CD14-positive monocyte (primary cell): ENCODE measurements at regions not wholly inside any gene's neighbourhood (a gene's known extent, or its start where the extent isn't known, plus 50 kb on each side); places are given as distances from the start of the nearest gene placed in this dataset.

ENCODE experiments used
- DNase-seq, 3 donors: peaks; one replicate each; pipeline ENCODE4 v3.0.0-alpha.2; 2011 to 2022
- H2AFZ ChIP-seq: 2 replicates; pipeline ENCODE4 v1.6.0; 2012; ENCODE audit warnings: mild to moderate bottlenecking, low read depth, low read length, inconsistent platforms; ENCODE audit not compliant: insufficient read depth, poor library complexity, severe bottlenecking
- H3K27ac ChIP-seq, 2 donors: 1 replicate in 1 of 2; 2 replicates in 1 of 2; pipeline ENCODE4 v1.5.1; 2012 to 2013; ENCODE audit warnings: low read length in 2 of 2, control low read depth in 1 of 2, inconsistent platforms in 1 of 2, low read depth in 1 of 2, mild to moderate bottlenecking in 1 of 2
- H3K27me3 ChIP-seq, 2 donors: one replicate each; pipeline versions ENCODE4 v1.6.0 to v1.6.1; 2011 to 2013; ENCODE audit warnings: low read length in 2 of 2; ENCODE audit not compliant: control insufficient read depth in 2 of 2, insufficient read depth in 2 of 2
- H3K36me3 ChIP-seq, 2 donors: replicated peaks in 1 of 2; 1 replicate in 1 of 2; 2 replicates in 1 of 2; pipeline versions ENCODE4 v1.5.1 to v1.6.1; 2012 to 2013; ENCODE audit warnings: low read length in 2 of 2, control low read depth in 1 of 2, inconsistent platforms in 1 of 2, mild to moderate bottlenecking in 1 of 2; ENCODE audit not compliant: insufficient read depth in 2 of 2, control insufficient read depth in 1 of 2
- H3K4me1 ChIP-seq, 2 donors: 1 replicate in 1 of 2; 2 replicates in 1 of 2; pipeline versions ENCODE4 v1.5.1 to v1.6.1; 2012 to 2013; ENCODE audit warnings: low read length in 2 of 2, control low read depth in 1 of 2, inconsistent platforms in 1 of 2, mild to moderate bottlenecking in 1 of 2, moderate library complexity in 1 of 2; ENCODE audit not compliant: insufficient read depth in 2 of 2, control insufficient read depth in 1 of 2
- H3K4me2 ChIP-seq: replicated peaks from 2 replicates; pipeline ENCODE3; 2012; ENCODE audit warnings: low read length, moderate library complexity, mild to moderate bottlenecking; ENCODE audit not compliant: poor library complexity, severe bottlenecking; ENCODE audit errors: extremely low read depth
- H3K4me3 ChIP-seq, 3 experiments: fragments of 200-600 bp in 1 of 3; sonication (generic) in 1 of 3; replicated peaks in 1 of 3; 1 replicate in 2 of 3; 2 replicates in 1 of 3; pipeline ENCODE4 v1.5.1; 2011 to 2013; ENCODE audit warnings: low read length in 3 of 3, mild to moderate bottlenecking in 3 of 3, control low read depth in 2 of 3, low read depth in 2 of 3, inconsistent platforms in 1 of 3, moderate library complexity in 1 of 3
- H3K79me2 ChIP-seq: 2 replicates; pipeline ENCODE4 v1.6.0; 2012; ENCODE audit warnings: mild to moderate bottlenecking, control low read depth, inconsistent platforms, low read length, moderate library complexity; ENCODE audit not compliant: insufficient read depth
- H3K9ac ChIP-seq: 2 replicates; pipeline ENCODE4 v1.6.0; 2017; ENCODE audit warnings: low read length, mild to moderate bottlenecking; ENCODE audit not compliant: insufficient read depth, poor library complexity, severe bottlenecking
- H3K9me3 ChIP-seq, 2 donors: replicated peaks in 1 of 2; 1 replicate in 1 of 2; 2 replicates in 1 of 2; pipeline versions ENCODE4 v1.5.1 to v1.6.1; 2012 to 2013; ENCODE audit warnings: low read length in 2 of 2, control low read depth in 1 of 2; ENCODE audit not compliant: control insufficient read depth in 1 of 2, insufficient read depth in 1 of 2
- H4K20me1 ChIP-seq: 2 replicates; pipeline ENCODE4 v1.6.0; 2012; ENCODE audit warnings: mild to moderate bottlenecking, low read length, control low read depth, moderate library complexity; ENCODE audit not compliant: insufficient read depth
- H3K27ac Mint-ChIP-seq, 7 donors: one replicate each; pipeline ENCODE4 v1.8.0; 2020; ENCODE audit warnings: mild to moderate bottlenecking in 7 of 7, mixed read lengths in 7 of 7, moderate library complexity in 6 of 7, inconsistent platforms in 2 of 7
- H3K27me3 Mint-ChIP-seq, 3 donors: one replicate each; pipeline ENCODE4 v1.8.0; 2021 to 2022; ENCODE audit warnings: low read depth in 3 of 3, mild to moderate bottlenecking in 3 of 3, mixed read lengths in 3 of 3, moderate library complexity in 3 of 3, inconsistent platforms in 1 of 3
- H3K36me3 Mint-ChIP-seq, 2 donors: one replicate each; pipeline ENCODE4 v1.8.0; 2020; ENCODE audit warnings: mixed read lengths in 2 of 2, inconsistent platforms in 1 of 2, mild to moderate bottlenecking in 1 of 2
- H3K4me1 Mint-ChIP-seq: one replicate; pipeline ENCODE4 v1.8.0; 2020; ENCODE audit warnings: mild to moderate bottlenecking, mixed read lengths
- H3K4me3 Mint-ChIP-seq, 2 donors: one replicate each; pipeline ENCODE4 v1.8.0; 2020; ENCODE audit warnings: mild to moderate bottlenecking in 2 of 2, mixed read lengths in 2 of 2, moderate library complexity in 1 of 2
- H3K9me3 Mint-ChIP-seq, 7 donors: one replicate each; pipeline ENCODE4 v1.8.0; 2020 to 2022; ENCODE audit warnings: mixed read lengths in 7 of 7, mild to moderate bottlenecking in 6 of 7, moderate library complexity in 6 of 7, inconsistent platforms in 2 of 7
- CTCF ChIP-seq: fragments of 200-600 bp; IDR thresholded peaks from one replicate; pipeline ENCODE4 v1.8.0; 2022; ENCODE audit warnings: antibody characterized with exemption, mild to moderate bottlenecking
- WGBS: methylation state at CpG from one replicate; pipeline ENCODE4 v1.1.5; 2013; ENCODE audit warnings: missing lambda C conversion rate; ENCODE audit not compliant: insufficient coverage; 5-methylcytosine and 5-hydroxymethylcytosine counted together
- intact Hi-C, 2 donors: fragments of 100-400 bp; cut with micrococcal nuclease; formaldehyde crosslinking; loops; one replicate each; pipeline versions ENCODE4 v1.15.0 to v1.15.1; 2023

- H3K4me1 Mint-ChIP-seq: no peaks in the 10 kb centered on the region
- no peak for TF ChIP-seq CTCF
- no peaks in the 10 kb centered on the region for H3K27me3 ChIP-seq
- H3K79me2 ChIP-seq: no peaks in the 10 kb centered on the region
- no peaks in the 10 kb centered on the region for H3K36me3 ChIP-seq
- H3K4me3 Mint-ChIP-seq: no peak overlapping the region
- H3K9me3 ChIP-seq: no peaks in the 10 kb centered on the region
- no peak overlapping the region for H3K27ac ChIP-seq
- peaks cover 0 to 18% (median 6%) of the 10 kb centered on the region in 7 donors for H3K9me3 Mint-ChIP-seq
- H3K4me2 ChIP-seq: no peak overlapping the region
- DNase-seq: no peak
- intact Hi-C loops: no loop called here
- no peak overlapping the region for H3K27ac Mint-ChIP-seq
- no peaks in the 10 kb centered on the region for H4K20me1 ChIP-seq
- no peak overlapping the region for H3K4me3 ChIP-seq
- peaks cover 1 to 5% (median 2%) of the 10 kb centered on the region in 3 donors for H3K27me3 Mint-ChIP-seq
- no peak overlapping the region for H3K9ac ChIP-seq
- H3K36me3 Mint-ChIP-seq: no peaks in the 10 kb centered on the region
- no peaks in the 10 kb centered on the region for H3K4me1 ChIP-seq
- no peak overlapping the region for H2AFZ ChIP-seq
Observed at GRCh38 chr3:34176723-34177122, 378.3 kb downstream of the PDCD6IP start.

GRCh38 chr3:34178415-34178814 lies 380.0 kb downstream of the PDCD6IP start:
- DNase-seq: no peak
- Histone ChIP-seq H3K27ac (no peak overlapping the region), H3K79me2 (no peaks in the 10 kb centered on the region), H2AFZ (no peak overlapping the region), H3K4me3 (no peak overlapping the region), H3K36me3 (no peaks in the 10 kb centered on the region), H3K9ac (no peak overlapping the region), H3K4me2 (no peak overlapping the region), H4K20me1 (no peaks in the 10 kb centered on the region), H3K27me3 (no peaks in the 10 kb centered on the region), H3K4me1 (no peaks in the 10 kb centered on the region), H3K9me3 (no peaks in the 10 kb centered on the region)
- H3K36me3 Mint-ChIP-seq: no peaks in the 10 kb centered on the region
- no peak overlapping the region for H3K4me3 Mint-ChIP-seq
- TF ChIP-seq CTCF: no peak
- H3K4me1 Mint-ChIP-seq: no peaks in the 10 kb centered on the region
- WGBS: no CpG with 5 or more reads among the region's 2 CpGs
- H3K27me3 Mint-ChIP-seq: peaks cover 0 to 4% (median 1%) of the 10 kb centered on the region in 3 donors
- H3K27ac Mint-ChIP-seq: no peak overlapping the region
- H3K9me3 Mint-ChIP-seq: peaks cover 0 to 16% (median 4%) of the 10 kb centered on the region in 7 donors
- intact Hi-C loops: no loop called here
